Fibroblast of lung (primary cell): ENCODE measurements at regions not wholly inside any gene's neighbourhood (a gene's known extent, or its start where the extent isn't known, plus 50 kb on each side); places are given as distances from the start of the nearest gene placed in this dataset.

ENCODE experiments used
- EZH2 ChIP-seq: IDR thresholded peaks from 2 replicates; pipeline ENCODE4 v1.5.1; 2012; ENCODE audit warnings: low read length, control low read depth, mild to moderate bottlenecking; ENCODE audit errors: missing control alignments
- TF ChIP-seq, protein P1 (sequence below), 2 donors: IDR thresholded peaks in 1 of 2; conservative IDR thresholded peaks in 1 of 2; 1 replicate in 1 of 2; 2 replicates in 1 of 2; pipeline ENCODE4 v1.5.1; 2011 to 2012; ENCODE audit warnings: low read length in 2 of 2, control low read depth in 1 of 2, inconsistent platforms in 1 of 2, low read depth in 1 of 2, mild to moderate bottlenecking in 1 of 2

DNA sequence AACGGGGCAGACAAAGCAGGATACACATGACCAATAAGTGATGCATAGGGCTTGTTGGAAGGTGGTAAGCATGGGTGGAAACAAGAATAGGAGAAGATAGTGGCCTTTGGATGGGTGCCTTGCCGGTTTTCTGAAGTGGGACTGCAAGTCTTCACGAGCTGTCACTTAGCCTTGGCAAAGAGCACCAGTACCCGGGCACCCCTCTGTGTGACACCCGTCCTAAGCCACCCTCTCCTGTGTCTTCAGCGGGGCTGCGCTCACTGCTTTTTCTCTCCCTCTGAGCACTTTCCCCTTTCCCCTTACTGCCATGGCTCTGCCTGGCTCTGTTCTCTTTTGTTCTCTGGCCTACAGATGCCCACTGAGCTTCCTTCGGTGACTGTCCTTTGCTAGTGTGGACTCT is 399.7 kb upstream of the MKI67 start:
- TF ChIP-seq, protein P1, sequence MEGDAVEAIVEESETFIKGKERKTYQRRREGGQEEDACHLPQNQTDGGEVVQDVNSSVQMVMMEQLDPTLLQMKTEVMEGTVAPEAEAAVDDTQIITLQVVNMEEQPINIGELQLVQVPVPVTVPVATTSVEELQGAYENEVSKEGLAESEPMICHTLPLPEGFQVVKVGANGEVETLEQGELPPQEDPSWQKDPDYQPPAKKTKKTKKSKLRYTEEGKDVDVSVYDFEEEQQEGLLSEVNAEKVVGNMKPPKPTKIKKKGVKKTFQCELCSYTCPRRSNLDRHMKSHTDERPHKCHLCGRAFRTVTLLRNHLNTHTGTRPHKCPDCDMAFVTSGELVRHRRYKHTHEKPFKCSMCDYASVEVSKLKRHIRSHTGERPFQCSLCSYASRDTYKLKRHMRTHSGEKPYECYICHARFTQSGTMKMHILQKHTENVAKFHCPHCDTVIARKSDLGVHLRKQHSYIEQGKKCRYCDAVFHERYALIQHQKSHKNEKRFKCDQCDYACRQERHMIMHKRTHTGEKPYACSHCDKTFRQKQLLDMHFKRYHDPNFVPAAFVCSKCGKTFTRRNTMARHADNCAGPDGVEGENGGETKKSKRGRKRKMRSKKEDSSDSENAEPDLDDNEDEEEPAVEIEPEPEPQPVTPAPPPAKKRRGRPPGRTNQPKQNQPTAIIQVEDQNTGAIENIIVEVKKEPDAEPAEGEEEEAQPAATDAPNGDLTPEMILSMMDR (conservative IDR thresholded peaks at IDR 0.05 in 1 of 2, IDR thresholded peaks at IDR 0.05 in 1 of 2; ENCODE audit: low read depth in 1 of 2, low read length in 2 of 2): no peak
- TF ChIP-seq EZH2: no peak
